Endothelial cell of umbilical vein (primary cell): ENCODE measurements at regions not wholly inside any gene's neighbourhood (a gene's known extent, or its start where the extent isn't known, plus 50 kb on each side); places are given as distances from the start of the nearest gene placed in this dataset.

Experiments
- CTCF ChIP-seq, 2 donors: IDR thresholded peaks; 1 replicate in 1 of 2; 2 replicates in 1 of 2; pipeline ENCODE4 v1.5.1; 2011; ENCODE audit warnings: low read length in 2 of 2, mild to moderate bottlenecking in 2 of 2, moderate library complexity in 2 of 2, control low read depth in 1 of 2, inconsistent platforms in 1 of 2, low read depth in 1 of 2; ENCODE audit not compliant: insufficient read depth in 1 of 2; ENCODE audit errors: extremely low read depth in 1 of 2
- EZH2 ChIP-seq: IDR thresholded peaks from 2 replicates; pipeline ENCODE4 v1.6.1; 2012; ENCODE audit warnings: borderline replicate concordance, low read depth, mild to moderate bottlenecking, moderate library complexity, low read length, inconsistent platforms; ENCODE audit not compliant: severe bottlenecking
- GATA2 ChIP-seq: IDR thresholded peaks from 2 replicates; pipeline ENCODE4 v1.7.0; 2011; ENCODE audit warnings: low read depth, mild to moderate bottlenecking, moderate library complexity, mixed read lengths, low read length; ENCODE audit not compliant: insufficient read length, insufficient read depth
- JUN ChIP-seq: IDR thresholded peaks from 2 replicates; pipeline ENCODE4 v1.6.1; 2011; ENCODE audit warnings: borderline replicate concordance, low read depth; ENCODE audit not compliant: insufficient read length, insufficient read depth
- MAX ChIP-seq: IDR thresholded peaks from 2 replicates; pipeline ENCODE4 v1.6.1; 2011; ENCODE audit not compliant: insufficient read depth, insufficient read length
- MYC ChIP-seq: IDR thresholded peaks from one replicate; pipeline ENCODE4 v1.6.1; 2011; ENCODE audit warnings: mild to moderate bottlenecking, low read depth, low read length
- POLR2A ChIP-seq: IDR thresholded peaks from 2 replicates; pipeline ENCODE4 v1.6.1; 2012; ENCODE audit warnings: low read depth, mild to moderate bottlenecking, control low read depth, low read length
- POLR2AphosphoS5 ChIP-seq: IDR thresholded peaks from 2 replicates; pipeline ENCODE4 v1.6.1; 2012; ENCODE audit warnings: low read depth, mild to moderate bottlenecking, control low read depth, low read length, moderate library complexity; ENCODE audit not compliant: insufficient read depth

GRCh38 chr6:78525976-78526375 is 341.4 kb upstream of the IRAK1BP1 start:
- TF ChIP-seq CTCF (IDR thresholded peaks at IDR 0.05; ENCODE audit: extremely low read depth in 1 of 2, insufficient read depth in 1 of 2, low read depth in 1 of 2, low read length in 2 of 2): no peak
- no peak for TF ChIP-seq GATA2
- no peak for TF ChIP-seq MAX
- no peak for TF ChIP-seq POLR2A
- TF ChIP-seq EZH2: no peak
- no peak for TF ChIP-seq MYC
- no peak for TF ChIP-seq POLR2AphosphoS5
- no peak for TF ChIP-seq JUN
